ENCODE measurements at regions not wholly inside any gene's neighbourhood (a gene's known extent, or its start where the extent isn't known, plus 50 kb on each side); places are given as distances from the start of the nearest gene placed in this dataset.

GRCh38 chr17:79525793-79526677 lies 84.8 kb downstream of the RBFOX3 start:
- TF ChIP-seq POLR2A (IDR thresholded peaks at IDR 0.05) (no peak), POLR2AphosphoS5 (IDR thresholded peaks at IDR 0.05) (no peak)
- TF ChIP-seq, protein P1, sequence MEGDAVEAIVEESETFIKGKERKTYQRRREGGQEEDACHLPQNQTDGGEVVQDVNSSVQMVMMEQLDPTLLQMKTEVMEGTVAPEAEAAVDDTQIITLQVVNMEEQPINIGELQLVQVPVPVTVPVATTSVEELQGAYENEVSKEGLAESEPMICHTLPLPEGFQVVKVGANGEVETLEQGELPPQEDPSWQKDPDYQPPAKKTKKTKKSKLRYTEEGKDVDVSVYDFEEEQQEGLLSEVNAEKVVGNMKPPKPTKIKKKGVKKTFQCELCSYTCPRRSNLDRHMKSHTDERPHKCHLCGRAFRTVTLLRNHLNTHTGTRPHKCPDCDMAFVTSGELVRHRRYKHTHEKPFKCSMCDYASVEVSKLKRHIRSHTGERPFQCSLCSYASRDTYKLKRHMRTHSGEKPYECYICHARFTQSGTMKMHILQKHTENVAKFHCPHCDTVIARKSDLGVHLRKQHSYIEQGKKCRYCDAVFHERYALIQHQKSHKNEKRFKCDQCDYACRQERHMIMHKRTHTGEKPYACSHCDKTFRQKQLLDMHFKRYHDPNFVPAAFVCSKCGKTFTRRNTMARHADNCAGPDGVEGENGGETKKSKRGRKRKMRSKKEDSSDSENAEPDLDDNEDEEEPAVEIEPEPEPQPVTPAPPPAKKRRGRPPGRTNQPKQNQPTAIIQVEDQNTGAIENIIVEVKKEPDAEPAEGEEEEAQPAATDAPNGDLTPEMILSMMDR (IDR thresholded peaks at IDR 0.05 in 8 of 11, conservative IDR thresholded peaks at IDR 0.05 in 3 of 11), result no peak
- intact Hi-C loops (cut with DNase I; ENCODE audit: low total_unique reads), result no loop called here
- H3K4me3 ChIP-seq, result no peak overlapping the region
- no peak overlapping the region for H3K27ac ChIP-seq
- no peaks in the 10 kb centered on the region for H3K4me1 ChIP-seq
- peaks cover 0 to 90% (median 8%) of the 10 kb centered on the region in 7 donors for H3K27me3 ChIP-seq (replicated peaks in 1 of 7)
- no peaks in the 10 kb centered on the region for H3K9me3 ChIP-seq
- no peaks in the 10 kb centered on the region for H3K36me3 ChIP-seq
- DNase-seq, result no peak
- WGBS, 5 donors, result 71 to 82% (median 76%) methylated on average over 19 to 22 of the region's 22 CpGs

DNA sequence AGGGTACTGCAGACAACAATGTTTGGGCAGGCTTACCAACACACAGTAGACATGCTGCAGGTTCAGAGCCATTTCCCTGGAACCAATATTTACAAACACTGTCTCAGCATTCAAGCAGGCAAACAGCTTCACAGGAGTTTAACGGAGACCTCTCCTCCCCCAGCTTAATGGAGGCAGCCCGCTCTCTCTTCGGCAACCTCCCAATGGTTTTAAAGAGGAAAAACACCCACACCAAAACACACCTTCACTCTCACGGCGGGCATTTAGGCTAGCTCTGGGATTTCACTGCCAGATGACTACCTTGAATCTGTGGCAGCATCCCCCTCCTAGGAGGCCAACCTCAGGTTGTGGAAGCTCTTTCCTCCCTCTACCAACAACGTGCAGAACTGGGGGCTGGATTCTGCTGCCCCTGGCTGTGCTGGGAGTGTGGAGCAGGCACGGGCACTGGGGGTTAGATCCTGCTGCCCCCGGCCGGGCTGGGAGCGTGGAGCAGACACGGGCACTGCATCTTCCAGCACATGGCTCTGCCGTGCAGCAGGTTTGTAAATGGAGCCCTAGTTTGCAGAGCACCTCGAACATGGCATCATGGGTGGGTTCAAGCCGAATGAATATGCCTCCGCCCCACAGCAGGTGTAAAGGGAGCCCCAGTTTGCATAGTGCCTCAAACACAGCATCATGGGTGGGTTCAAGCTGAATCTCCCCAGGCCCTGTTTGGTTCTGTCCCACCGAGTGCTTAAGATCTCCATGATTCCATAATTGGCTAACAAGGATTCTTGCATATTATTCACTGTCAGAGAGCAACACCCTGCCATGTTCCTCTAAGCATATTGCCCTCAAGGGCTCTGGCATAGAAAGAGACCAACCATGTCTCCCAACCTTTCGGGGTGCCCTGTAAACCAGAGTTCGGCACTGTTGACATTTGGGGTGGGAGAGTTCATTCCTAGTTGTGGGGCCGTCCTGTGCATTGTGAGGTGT lies 86.4 kb downstream of the RBFOX3 start:
- H3K27me3 ChIP-seq (replicated peaks in 1 of 7), result peaks cover 0 to 90% (median 20%) of the 10 kb centered on the region in 7 donors
- TF ChIP-seq POLR2AphosphoS5 (IDR thresholded peaks at IDR 0.05), result no peak
- TF ChIP-seq, protein P1 (IDR thresholded peaks at IDR 0.05 in 8 of 11, conservative IDR thresholded peaks at IDR 0.05 in 3 of 11), result no peak
- no peak for TF ChIP-seq POLR2A (IDR thresholded peaks at IDR 0.05)

DNA sequence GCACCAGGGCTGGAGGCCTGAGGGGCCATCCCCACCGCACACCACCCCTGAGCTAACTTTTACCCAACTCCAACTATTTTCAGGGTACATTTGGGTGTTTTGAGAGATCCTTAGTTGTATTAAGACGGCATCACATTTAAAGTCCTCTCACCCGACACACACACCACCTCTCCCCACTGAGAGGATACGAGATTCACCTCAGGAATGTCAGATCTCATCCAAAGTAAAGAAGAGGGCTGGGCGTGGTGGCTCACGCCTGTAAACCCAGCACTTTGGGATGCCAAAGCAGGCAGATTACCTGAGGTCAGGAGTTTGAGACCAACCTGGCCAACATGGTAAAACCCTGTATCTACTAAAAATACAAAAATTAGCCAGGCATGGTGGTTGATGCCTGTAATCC lies 88.4 kb downstream of the RBFOX3 start:
- Histone ChIP-seq H3K9me3 (no peaks in the 10 kb centered on the region), H3K4me3 (no peak overlapping the region), H3K36me3 (no peaks in the 10 kb centered on the region), H3K27ac (no peak overlapping the region), H3K4me1 (peaks cover 0 to 4% (median 0%) of the 10 kb centered on the region in 6 donors), H3K27me3 (replicated peaks in 1 of 7) (peaks cover 0 to 92% (median 35%) of the 10 kb centered on the region in 7 donors)
- TF ChIP-seq POLR2AphosphoS5 (IDR thresholded peaks at IDR 0.05) (no peak), POLR2A (IDR thresholded peaks at IDR 0.05) (no peak)
- TF ChIP-seq, protein P1 (IDR thresholded peaks at IDR 0.05 in 8 of 11, conservative IDR thresholded peaks at IDR 0.05 in 3 of 11), result no peak
- intact Hi-C loops (cut with DNase I; ENCODE audit: low total_unique reads), result no loop called here
- no peak for DNase-seq
- 82 to 93% (median 88%) methylated on average over 6 of the region's 6 CpGs for WGBS, 5 donors

More for the DNA sequence above, 86.4 kb downstream of the RBFOX3 start:
- Histone ChIP-seq H3K27ac (no peak overlapping the region), H3K4me3 (no peak overlapping the region), H3K4me1 (no peaks in the 10 kb centered on the region), H3K9me3 (no peaks in the 10 kb centered on the region), H3K36me3 (no peaks in the 10 kb centered on the region)
- DNase-seq, result no peak
- intact Hi-C loops (cut with DNase I; ENCODE audit: low total_unique reads), result no loop called here
- 62 to 73% (median 65%) methylated on average over 12 to 19 of the region's 19 CpGs for WGBS, 5 donors
